ENCODE measurements at regions not wholly inside any gene's neighbourhood (a gene's known extent, or its start where the extent isn't known, plus 50 kb on each side); places are given as distances from the start of the nearest gene placed in this dataset.

DNA sequence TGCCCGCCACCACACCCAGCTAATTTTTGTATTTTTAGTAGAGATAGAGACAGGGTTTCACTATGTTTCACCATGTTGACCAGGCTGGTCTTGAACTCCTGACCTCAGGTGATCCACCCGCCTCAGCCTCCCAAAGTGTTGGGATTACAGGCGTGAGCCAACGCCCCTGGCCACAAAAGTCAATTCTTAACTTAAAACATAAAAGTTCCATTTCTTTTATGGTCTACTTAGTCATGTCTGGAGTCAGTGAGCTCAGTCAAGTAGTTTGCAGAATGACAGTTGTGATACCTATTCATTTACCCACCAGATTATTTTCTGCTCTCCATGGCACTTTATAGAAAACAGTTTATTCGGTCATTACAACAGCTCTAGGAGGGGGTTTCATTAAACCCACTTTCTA, 103.1 kb upstream of the ESR1 start:
- H2AFZ ChIP-seq (ENCODE audit: low read length): no peak overlapping the region
- H3K4me1 ChIP-seq (ENCODE audit: low read length): peaks cover 93% of the 10 kb centered on the region
- H3K9me2 ChIP-seq (replicated peaks; ENCODE audit: insufficient read depth, low read length): no peaks in the 10 kb centered on the region
- no peak overlapping the region for H3K4me3 ChIP-seq (ENCODE audit: low read length)
- no peak overlapping the region for H3K4me2 ChIP-seq (ENCODE audit: low read depth, low read length, poor library complexity, severe bottlenecking)
- H3K36me3 ChIP-seq (ENCODE audit: insufficient read depth, low read length): 0 out of 2 replicates have a peak, but pooled peaks cover 15% of the 10 kb centered on the region
- H3K9ac ChIP-seq (ENCODE audit: low read length): no peak overlapping the region
- DNase-seq: no peak
- no peaks in the 10 kb centered on the region for H3K9me3 ChIP-seq (ENCODE audit: low read length)
- no peaks in the 10 kb centered on the region for H4K20me1 ChIP-seq (ENCODE audit: insufficient read depth, low read depth, low read length)
- peaks cover 24% of the 10 kb centered on the region for H3K79me2 ChIP-seq (ENCODE audit: low read length)
- no peaks in the 10 kb centered on the region for H3K27me3 ChIP-seq (ENCODE audit: low read length)
- H3K27ac ChIP-seq (ENCODE audit: low read length): peak overlapping the region; percentile 94

DNA sequence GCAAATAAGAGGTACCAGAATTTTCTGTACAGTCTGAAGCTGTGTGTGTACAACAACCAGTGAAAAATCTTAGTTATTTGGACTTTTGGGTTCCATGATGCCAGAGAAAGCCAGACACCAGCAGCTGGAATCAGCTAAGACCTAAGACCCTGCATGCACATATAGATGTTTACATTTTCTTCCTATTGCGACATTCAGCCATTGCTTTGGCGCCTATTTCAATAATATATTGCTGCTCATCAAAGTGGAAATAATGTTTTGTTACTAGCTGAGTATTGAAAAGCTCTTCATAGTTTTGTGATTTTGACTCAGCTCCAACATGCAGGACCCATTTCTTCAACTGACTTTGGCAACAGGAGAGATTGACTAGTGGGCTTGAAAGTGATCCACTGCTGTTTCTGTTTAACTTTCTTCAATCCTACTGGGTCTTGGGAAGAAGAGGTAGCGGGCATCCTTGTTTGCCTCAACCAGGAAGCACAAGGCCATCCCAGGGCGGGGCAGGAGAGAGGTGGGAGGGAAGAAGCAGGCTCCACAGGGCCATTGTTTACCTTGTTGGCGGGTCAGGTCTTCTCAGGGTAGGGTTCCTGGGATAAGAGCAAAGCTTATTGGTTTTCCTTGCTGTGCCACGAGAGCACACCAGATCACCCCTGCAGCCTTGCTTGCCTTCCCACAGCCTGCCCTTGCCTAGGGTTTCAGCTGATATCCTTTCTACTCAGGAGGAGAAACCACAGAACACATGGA, 101.3 kb upstream of the ESR1 start:
- Histone ChIP-seq H3K9ac (ENCODE audit: low read length) (peak overlapping the region; percentile 48), H3K79me2 (ENCODE audit: low read length) (peaks cover 28% of the 10 kb centered on the region), H3K27me3 (ENCODE audit: low read length) (no peaks in the 10 kb centered on the region), H3K4me1 (ENCODE audit: low read length) (peaks cover 77% of the 10 kb centered on the region), H4K20me1 (ENCODE audit: insufficient read depth, low read depth, low read length) (no peaks in the 10 kb centered on the region), H3K9me3 (ENCODE audit: low read length) (no peaks in the 10 kb centered on the region), H3K36me3 (ENCODE audit: insufficient read depth, low read length) (0 out of 2 replicates have a peak, but pooled peaks cover 18% of the 10 kb centered on the region), H2AFZ (ENCODE audit: low read length) (peak overlapping the region; percentile 32; the same call in 1 of the 2 replicates), H3K4me3 (ENCODE audit: low read length) (peak overlapping the region; percentile 13; the same call in 1 of the 2 replicates), H3K4me2 (ENCODE audit: low read depth, low read length, poor library complexity, severe bottlenecking) (peak overlapping the region; percentile 11), H3K27ac (ENCODE audit: low read length) (peak overlapping the region; percentile 94), H3K9me2 (replicated peaks; ENCODE audit: insufficient read depth, low read length) (no peaks in the 10 kb centered on the region)
- no peak for DNase-seq

DNA sequence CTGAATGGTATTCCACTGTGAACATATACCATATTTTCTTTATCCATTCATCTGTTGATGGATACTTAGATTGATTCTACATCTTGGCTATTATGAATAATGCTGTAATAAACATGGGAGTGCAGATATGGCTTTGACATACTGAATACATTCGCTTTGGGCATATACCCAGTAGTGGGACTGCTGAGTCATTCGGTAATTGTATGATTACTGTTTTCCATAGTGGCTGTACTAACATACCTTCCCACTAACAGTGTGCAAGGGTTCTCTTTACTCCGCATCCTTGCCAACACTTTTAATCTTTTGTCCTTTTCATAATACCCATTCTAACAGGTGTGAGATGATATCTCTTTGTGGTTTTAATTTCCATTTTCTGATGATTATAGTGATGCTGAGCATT, 98.2 kb upstream of the ESR1 start:
- Histone ChIP-seq H3K4me3 (ENCODE audit: low read length) (no peak overlapping the region), H3K9ac (ENCODE audit: low read length) (no peak overlapping the region), H4K20me1 (ENCODE audit: insufficient read depth, low read depth, low read length) (no peaks in the 10 kb centered on the region), H2AFZ (ENCODE audit: low read length) (no peak overlapping the region), H3K9me2 (replicated peaks; ENCODE audit: insufficient read depth, low read length) (no peaks in the 10 kb centered on the region), H3K27me3 (ENCODE audit: low read length) (no peaks in the 10 kb centered on the region), H3K4me2 (ENCODE audit: low read depth, low read length, poor library complexity, severe bottlenecking) (no peak overlapping the region), H3K79me2 (ENCODE audit: low read length) (peaks cover 28% of the 10 kb centered on the region), H3K27ac (ENCODE audit: low read length) (no peak overlapping the region), H3K36me3 (ENCODE audit: insufficient read depth, low read length) (0 out of 2 replicates have a peak, but pooled peaks cover 17% of the 10 kb centered on the region), H3K9me3 (ENCODE audit: low read length) (no peaks in the 10 kb centered on the region), H3K4me1 (ENCODE audit: low read length) (peaks cover 52% of the 10 kb centered on the region)
- no peak for DNase-seq

DNA sequence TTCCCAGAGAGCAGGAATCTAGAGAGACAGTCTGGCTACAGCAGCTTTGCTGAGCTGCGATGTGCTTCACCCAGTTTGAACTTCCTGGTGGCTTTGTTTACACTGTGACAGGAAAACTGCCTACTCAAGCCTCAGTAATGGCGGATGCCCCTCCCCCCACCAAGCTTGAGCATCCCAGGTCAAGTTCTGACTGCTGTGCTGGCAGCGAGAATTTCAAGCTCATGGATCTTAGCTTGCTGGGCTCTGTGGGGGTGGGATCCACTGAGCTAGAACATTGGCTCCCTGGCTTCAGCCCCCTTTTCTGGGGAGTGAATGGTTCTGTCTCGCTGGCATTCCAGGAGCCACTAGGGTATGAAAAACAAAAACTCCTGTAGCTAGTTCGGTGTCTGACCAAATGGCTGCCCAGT, 91.0 kb upstream of the ESR1 start:
- Histone ChIP-seq H3K4me2 (ENCODE audit: low read depth, low read length, poor library complexity, severe bottlenecking) (peak overlapping the region; percentile 16), H3K4me1 (ENCODE audit: low read length) (peaks cover 70% of the 10 kb centered on the region), H3K27ac (ENCODE audit: low read length) (peak overlapping the region; percentile 60; the same call in 1 of the 2 replicates), H3K36me3 (ENCODE audit: insufficient read depth, low read length) (0 out of 2 replicates have a peak, but pooled peaks cover 2% of the 10 kb centered on the region), H3K9ac (ENCODE audit: low read length) (peak overlapping the region; percentile 40), H3K4me3 (ENCODE audit: low read length) (no peak overlapping the region), H4K20me1 (ENCODE audit: insufficient read depth, low read depth, low read length) (no peaks in the 10 kb centered on the region), H3K79me2 (ENCODE audit: low read length) (peaks cover 18% of the 10 kb centered on the region), H3K9me2 (replicated peaks; ENCODE audit: insufficient read depth, low read length) (no peaks in the 10 kb centered on the region), H2AFZ (ENCODE audit: low read length) (no peak overlapping the region), H3K9me3 (ENCODE audit: low read length) (no peaks in the 10 kb centered on the region), H3K27me3 (ENCODE audit: low read length) (no peaks in the 10 kb centered on the region)
- no peak for DNase-seq

DNA sequence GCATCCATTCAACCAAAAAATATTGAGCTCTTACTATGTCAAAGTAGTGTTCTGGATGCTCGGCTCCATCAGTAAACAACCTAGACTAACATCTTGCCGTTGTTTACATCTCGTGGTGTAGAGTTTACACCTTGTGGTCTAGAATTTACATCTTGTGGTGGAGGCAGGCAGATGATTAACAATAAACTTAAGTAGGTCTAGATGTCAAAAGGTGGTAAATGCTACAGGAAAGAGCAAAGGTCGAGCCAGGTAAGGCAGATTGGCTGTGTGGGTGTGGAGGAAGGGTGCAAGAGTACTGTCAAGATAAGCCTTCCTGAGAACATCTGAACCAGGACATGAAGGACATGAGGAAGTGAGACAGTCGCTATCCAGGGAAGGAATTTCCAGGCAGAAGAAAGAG, 88.4 kb upstream of the ESR1 start:
- H3K9me2 ChIP-seq (replicated peaks; ENCODE audit: insufficient read depth, low read length): no peaks in the 10 kb centered on the region
- H3K27ac ChIP-seq (ENCODE audit: low read length): peak overlapping the region; percentile 98
- H3K27me3 ChIP-seq (ENCODE audit: low read length): no peaks in the 10 kb centered on the region
- H3K79me2 ChIP-seq (ENCODE audit: low read length): peaks cover 20% of the 10 kb centered on the region
- peak overlapping the region; percentile 60 for H3K4me2 ChIP-seq (ENCODE audit: low read depth, low read length, poor library complexity, severe bottlenecking)
- peak overlapping the region; percentile 14; the same call in 1 of the 2 replicates for H3K9ac ChIP-seq (ENCODE audit: low read length)
- DNase-seq: no peak
- H4K20me1 ChIP-seq (ENCODE audit: insufficient read depth, low read depth, low read length): no peaks in the 10 kb centered on the region
- peak overlapping the region; percentile 19; the same call in 1 of the 2 replicates for H2AFZ ChIP-seq (ENCODE audit: low read length)
- H3K36me3 ChIP-seq (ENCODE audit: insufficient read depth, low read length): 0 out of 2 replicates have a peak, but pooled peaks cover 2% of the 10 kb centered on the region
- peaks cover 89% of the 10 kb centered on the region for H3K4me1 ChIP-seq (ENCODE audit: low read length)
- no peaks in the 10 kb centered on the region for H3K9me3 ChIP-seq (ENCODE audit: low read length)
- no peak overlapping the region for H3K4me3 ChIP-seq (ENCODE audit: low read length)

DNA sequence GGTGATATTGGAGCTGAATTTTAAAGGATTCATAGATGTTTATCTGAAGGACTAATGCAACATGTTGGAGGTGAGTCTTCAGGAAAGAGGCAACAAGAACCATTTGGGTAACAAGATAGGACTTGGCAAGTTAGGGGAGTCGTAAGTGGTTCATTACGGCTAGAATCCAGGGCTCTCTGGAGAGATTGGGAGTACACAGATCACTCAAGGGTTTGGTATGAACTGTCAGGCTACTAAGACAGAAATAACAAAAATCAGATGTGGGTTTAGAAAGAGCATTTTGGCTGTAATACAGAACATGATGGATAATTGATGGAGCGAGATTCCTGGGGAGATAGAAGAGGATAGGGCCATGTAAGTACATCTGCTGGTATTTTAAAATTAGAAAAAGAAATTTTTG, 86.3 kb upstream of the ESR1 start:
- no peak for DNase-seq
- peak overlapping the region; percentile 73 for H3K9ac ChIP-seq (ENCODE audit: low read length)
- no peaks in the 10 kb centered on the region for H3K9me2 ChIP-seq (replicated peaks; ENCODE audit: insufficient read depth, low read length)
- H3K4me1 ChIP-seq (ENCODE audit: low read length): peaks cover 94% of the 10 kb centered on the region
- no peaks in the 10 kb centered on the region for H3K9me3 ChIP-seq (ENCODE audit: low read length)
- H3K27me3 ChIP-seq (ENCODE audit: low read length): no peaks in the 10 kb centered on the region
- peaks cover 24% of the 10 kb centered on the region for H3K79me2 ChIP-seq (ENCODE audit: low read length)
- H3K27ac ChIP-seq (ENCODE audit: low read length): peak overlapping the region; percentile 98
- peaks cover 9% of the 10 kb centered on the region; the same call in 1 of the 2 replicates for H3K36me3 ChIP-seq (ENCODE audit: insufficient read depth, low read length)
- H4K20me1 ChIP-seq (ENCODE audit: insufficient read depth, low read depth, low read length): no peaks in the 10 kb centered on the region
- H2AFZ ChIP-seq (ENCODE audit: low read length): no peak overlapping the region
- peak overlapping the region; percentile 60 for H3K4me2 ChIP-seq (ENCODE audit: low read depth, low read length, poor library complexity, severe bottlenecking)
- peak overlapping the region; percentile 52; the same call in 1 of the 2 replicates for H3K4me3 ChIP-seq (ENCODE audit: low read length)

DNA sequence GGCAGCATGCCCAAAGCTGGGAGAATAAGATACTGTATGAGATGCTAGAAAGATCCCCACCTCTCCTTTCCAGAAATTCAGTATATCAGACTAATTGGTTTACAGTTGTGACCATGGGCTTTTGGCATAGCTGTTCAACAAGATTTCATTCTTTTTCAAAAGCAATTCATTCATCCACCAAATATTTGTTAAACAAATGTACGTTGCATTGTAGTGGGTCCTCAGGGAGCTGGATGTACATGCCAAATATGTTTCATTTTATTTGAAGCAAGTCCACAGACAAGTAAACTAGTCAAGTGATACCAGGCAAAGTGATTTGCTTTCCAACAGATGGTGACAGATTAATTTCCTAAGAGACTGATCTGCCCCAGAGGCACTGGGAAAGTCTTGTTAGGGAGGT, 85.8 kb upstream of the ESR1 start:
- Histone ChIP-seq H3K4me3 (ENCODE audit: low read length) (peak overlapping the region; percentile 52), H3K27ac (ENCODE audit: low read length) (peak overlapping the region; percentile 98), H3K4me1 (ENCODE audit: low read length) (peaks cover 88% of the 10 kb centered on the region), H3K9me2 (replicated peaks; ENCODE audit: insufficient read depth, low read length) (no peaks in the 10 kb centered on the region), H2AFZ (ENCODE audit: low read length) (no peak overlapping the region), H3K36me3 (ENCODE audit: insufficient read depth, low read length) (peaks cover 9% of the 10 kb centered on the region; the same call in 1 of the 2 replicates), H3K79me2 (ENCODE audit: low read length) (peaks cover 20% of the 10 kb centered on the region), H3K27me3 (ENCODE audit: low read length) (no peaks in the 10 kb centered on the region), H4K20me1 (ENCODE audit: insufficient read depth, low read depth, low read length) (no peaks in the 10 kb centered on the region), H3K9me3 (ENCODE audit: low read length) (no peaks in the 10 kb centered on the region), H3K4me2 (ENCODE audit: low read depth, low read length, poor library complexity, severe bottlenecking) (peak overlapping the region; percentile 60), H3K9ac (ENCODE audit: low read length) (peak overlapping the region; percentile 73)
- peak; percentile 85 for DNase-seq

DNA sequence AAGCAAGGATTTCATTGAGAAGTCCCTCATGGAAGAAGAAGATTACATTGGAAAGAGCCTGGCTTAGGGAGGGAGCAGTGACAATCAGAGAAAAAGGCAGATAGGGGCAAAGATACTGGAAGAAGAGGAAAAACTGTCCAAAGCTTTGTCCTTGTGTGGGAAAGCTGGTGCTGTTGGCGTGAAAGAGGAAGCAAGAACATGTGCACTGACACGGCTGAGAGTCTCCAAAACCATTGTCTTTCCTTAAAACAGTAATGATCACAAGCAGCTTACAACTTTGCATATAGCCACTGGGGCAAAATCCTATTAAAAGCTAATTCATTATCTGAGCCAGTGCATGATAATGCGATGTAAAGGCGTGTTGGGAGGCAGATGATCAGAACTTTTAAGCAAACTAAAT, 85.1 kb upstream of the ESR1 start:
- no peaks in the 10 kb centered on the region for H3K9me2 ChIP-seq (replicated peaks; ENCODE audit: insufficient read depth, low read length)
- peak overlapping the region; percentile 52 for H3K4me3 ChIP-seq (ENCODE audit: low read length)
- peak overlapping the region; percentile 73 for H3K9ac ChIP-seq (ENCODE audit: low read length)
- no peak overlapping the region for H2AFZ ChIP-seq (ENCODE audit: low read length)
- peaks cover 9% of the 10 kb centered on the region; the same call in 1 of the 2 replicates for H3K36me3 ChIP-seq (ENCODE audit: insufficient read depth, low read length)
- H3K27me3 ChIP-seq (ENCODE audit: low read length): no peaks in the 10 kb centered on the region
- H3K9me3 ChIP-seq (ENCODE audit: low read length): no peaks in the 10 kb centered on the region
- H3K27ac ChIP-seq (ENCODE audit: low read length): peak overlapping the region; percentile 98
- DNase-seq: peak; percentile 92
- H4K20me1 ChIP-seq (ENCODE audit: insufficient read depth, low read depth, low read length): no peaks in the 10 kb centered on the region
- H3K4me2 ChIP-seq (ENCODE audit: low read depth, low read length, poor library complexity, severe bottlenecking): peak overlapping the region; percentile 60
- H3K4me1 ChIP-seq (ENCODE audit: low read length): peaks cover 82% of the 10 kb centered on the region
- peaks cover 13% of the 10 kb centered on the region for H3K79me2 ChIP-seq (ENCODE audit: low read length)
